ENCODE measurements at regions not wholly inside any gene's neighbourhood (a gene's known extent, or its start where the extent isn't known, plus 50 kb on each side); places are given as distances from the start of the nearest gene placed in this dataset.

- TF ChIP-seq SP2 (IDR thresholded peaks at IDR 0.05; ENCODE audit: low read length) (no peak), CBX8 (IDR thresholded peaks at IDR 0.05; ENCODE audit: borderline replicate concordance, low read depth, low read length) (no peak)
These were observed 89.7 kb upstream of the PCDH7 start (continued) for GRCh38 chr4:30630431-30630830.
